Ovary (tissue), 7 donors: ENCODE measurements at regions not wholly inside any gene's neighbourhood (a gene's known extent, or its start where the extent isn't known, plus 50 kb on each side); places are given as distances from the start of the nearest gene placed in this dataset. TPM values are rescaled to one million over a fixed set of nuclear protein-coding genes. Genes with fewer than 3 reads are reported as not detected.

Source experiments
- DNase-seq, 5 donors: peaks; one replicate each; pipeline ENCODE4 v3.0.0-alpha.2; 2019 to 2020
- H3K27ac ChIP-seq, 2 donors: fragments of 200-600 bp; one replicate each; pipeline versions ENCODE4 v1.5.1 to v1.8.0; 2019 to 2022
- H3K27me3 ChIP-seq: fragments of 200-600 bp; one replicate; pipeline ENCODE4 v1.8.0; 2022
- H3K36me3 ChIP-seq: fragments of 200-600 bp; sonication (generic); one replicate; pipeline ENCODE4 v1.5.1; 2019
- H3K4me1 ChIP-seq: one replicate; pipeline ENCODE4 v1.8.1; 2013; ENCODE audit warnings: mild to moderate bottlenecking, moderate library complexity; ENCODE audit not compliant: insufficient read depth
- H3K4me3 ChIP-seq: fragments of 200-600 bp; sonication (generic); one replicate; pipeline ENCODE4 v1.5.1; 2017
- H3K9me3 ChIP-seq, 2 donors: fragments of 200-600 bp in 1 of 2; sonication (generic) in 1 of 2; one replicate each; pipeline versions ENCODE4 v1.5.1 to v1.8.1; 2013 to 2019; ENCODE audit warnings: mild to moderate bottlenecking in 1 of 2, moderate library complexity in 1 of 2
- EP300 ChIP-seq: sonication (generic); formaldehyde crosslinking; IDR thresholded peaks from one replicate; pipeline ENCODE4 v1.6.1; 2017; ENCODE audit warnings: antibody characterized with exemption
- POLR2A ChIP-seq: fragments of 450-650 bp; IDR thresholded peaks from one replicate; pipeline ENCODE4 v1.6.1; 2017; ENCODE audit warnings: antibody characterized with exemption, mild to moderate bottlenecking, moderate library complexity
- WGBS, 3 donors: extraction: QIAGEN DNeasy Blood & Tissue Kit in 1 of 3; methylation state at CpG; one replicate each; pipeline versions ENCODE4 v1.1.5 to v1.1.7; 2013 to 2017; 5-methylcytosine and 5-hydroxymethylcytosine counted together
- intact Hi-C, 4 donors: fragments of 100-400 bp; cut with DNase I; formaldehyde crosslinking; loops; one replicate each; pipeline versions ENCODE4 v1.11.0 to v1.15.1; 2022 to 2023
- small RNA-seq: library from RNA; depleted of rRNA; stranded (forward); fragments of <200 nt; gene quantifications from one replicate; pipeline ENCODE3, GENCODE V24; 2016
- donor health status: DM: no; HTN: no; CAD: no; lungs with moderate emphysema.
- donor health status: DM: no; HTN: no; CAD: no.
- donor health status: Bipolar disorder and iron deficiency.
- donor health status: DM: no; HTN: no; CAD: no.
- donor health status: DM: yes; HTN: yes; CAD: no.

DNA sequence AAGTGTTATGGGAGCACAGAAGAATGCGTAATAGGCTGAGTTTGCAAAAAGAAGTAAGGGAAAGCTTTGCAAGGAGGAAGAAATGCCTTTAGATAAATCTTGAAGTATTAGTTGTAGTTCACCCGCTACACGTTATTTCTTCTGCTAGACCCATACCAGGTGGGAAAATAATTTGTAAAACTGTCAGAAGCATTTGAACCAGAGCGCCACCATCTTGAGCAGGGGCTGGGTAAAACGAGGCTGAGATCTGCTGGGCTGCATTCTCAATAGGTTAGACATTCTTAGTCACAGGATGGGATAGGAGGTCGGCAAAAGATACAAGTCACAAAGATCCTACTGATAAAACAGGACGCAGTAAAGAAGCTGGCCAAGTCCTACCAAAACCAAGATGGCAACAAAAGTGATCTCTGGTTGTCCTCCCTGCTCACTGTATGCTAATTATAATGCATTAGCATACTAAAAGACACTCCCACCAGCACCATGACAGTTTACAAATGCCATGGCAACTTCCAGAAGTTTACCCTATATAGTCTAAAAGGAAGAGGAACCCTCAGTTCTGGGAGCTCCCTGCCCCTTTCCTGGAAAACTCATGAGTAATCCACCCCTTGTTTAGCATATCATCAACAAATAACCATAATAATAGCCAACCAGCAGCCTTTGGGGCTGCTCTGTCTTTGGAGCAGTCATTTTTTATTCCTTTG is 50.0 kb upstream of the ZNF280D start:
- Histone ChIP-seq H3K27ac (no peak overlapping the region), H3K9me3 (no peaks in the 10 kb centered on the region), H3K4me3 (no peak overlapping the region), H3K36me3 (no peaks in the 10 kb centered on the region), H3K4me1 (no peaks in the 10 kb centered on the region), H3K27me3 (no peaks in the 10 kb centered on the region)
- no peak for TF ChIP-seq EP300
- TF ChIP-seq POLR2A = no peak
- DNase-seq = no peak
- intact Hi-C loops = no loop called here
- 91 to 93% (median 93%) methylated on average over 7 of the region's 7 CpGs for WGBS, 3 donors

Small RNA genes in the stretch of these regions (small RNA-seq; reads per million reads assigned to genes)
- gene AC090517.1 (not detected), gene AC090517.3 (not detected)
